Cardiac fibroblast (primary cell): ENCODE measurements at regions not wholly inside any gene's neighbourhood (a gene's known extent, or its start where the extent isn't known, plus 50 kb on each side); places are given as distances from the start of the nearest gene placed in this dataset.

Experiments used
- DNase-seq, 2 donors: peaks; one replicate each; pipeline versions ENCODE4 v3.0.0 to v3.0.0-alpha.2; 2010; ENCODE audit warnings: low read depth in 2 of 2
- H3K4me3 ChIP-seq, 2 donors: replicated peaks in 1 of 2; 1 replicate in 1 of 2; 2 replicates in 1 of 2; pipeline ENCODE4 v1.5.1; 2011; ENCODE audit warnings: low read depth in 2 of 2, low read length in 2 of 2, mild to moderate bottlenecking in 2 of 2, moderate library complexity in 1 of 2
- TF ChIP-seq, protein P1 (sequence below): IDR thresholded peaks from one replicate; pipeline ENCODE4 v1.5.1; 2011; ENCODE audit warnings: low read depth, mild to moderate bottlenecking, low read length, inconsistent platforms

GRCh38 chr7:131007439-131008330 lies 273.7 kb upstream of the KLF14 start:
- no peak overlapping the region for H3K4me3 ChIP-seq
- TF ChIP-seq, protein P1, sequence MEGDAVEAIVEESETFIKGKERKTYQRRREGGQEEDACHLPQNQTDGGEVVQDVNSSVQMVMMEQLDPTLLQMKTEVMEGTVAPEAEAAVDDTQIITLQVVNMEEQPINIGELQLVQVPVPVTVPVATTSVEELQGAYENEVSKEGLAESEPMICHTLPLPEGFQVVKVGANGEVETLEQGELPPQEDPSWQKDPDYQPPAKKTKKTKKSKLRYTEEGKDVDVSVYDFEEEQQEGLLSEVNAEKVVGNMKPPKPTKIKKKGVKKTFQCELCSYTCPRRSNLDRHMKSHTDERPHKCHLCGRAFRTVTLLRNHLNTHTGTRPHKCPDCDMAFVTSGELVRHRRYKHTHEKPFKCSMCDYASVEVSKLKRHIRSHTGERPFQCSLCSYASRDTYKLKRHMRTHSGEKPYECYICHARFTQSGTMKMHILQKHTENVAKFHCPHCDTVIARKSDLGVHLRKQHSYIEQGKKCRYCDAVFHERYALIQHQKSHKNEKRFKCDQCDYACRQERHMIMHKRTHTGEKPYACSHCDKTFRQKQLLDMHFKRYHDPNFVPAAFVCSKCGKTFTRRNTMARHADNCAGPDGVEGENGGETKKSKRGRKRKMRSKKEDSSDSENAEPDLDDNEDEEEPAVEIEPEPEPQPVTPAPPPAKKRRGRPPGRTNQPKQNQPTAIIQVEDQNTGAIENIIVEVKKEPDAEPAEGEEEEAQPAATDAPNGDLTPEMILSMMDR, result peak; percentile 51

GRCh38 chr7:131008840-131009711 lies 275.1 kb upstream of the KLF14 start:
- no peak for DNase-seq
- TF ChIP-seq, protein P1, result no peak
- no peak overlapping the region for H3K4me3 ChIP-seq

More at GRCh38 chr7:131007439-131008330, 273.7 kb upstream of the KLF14 start:
- peak; percentile 81 to 84 for DNase-seq

DNA sequence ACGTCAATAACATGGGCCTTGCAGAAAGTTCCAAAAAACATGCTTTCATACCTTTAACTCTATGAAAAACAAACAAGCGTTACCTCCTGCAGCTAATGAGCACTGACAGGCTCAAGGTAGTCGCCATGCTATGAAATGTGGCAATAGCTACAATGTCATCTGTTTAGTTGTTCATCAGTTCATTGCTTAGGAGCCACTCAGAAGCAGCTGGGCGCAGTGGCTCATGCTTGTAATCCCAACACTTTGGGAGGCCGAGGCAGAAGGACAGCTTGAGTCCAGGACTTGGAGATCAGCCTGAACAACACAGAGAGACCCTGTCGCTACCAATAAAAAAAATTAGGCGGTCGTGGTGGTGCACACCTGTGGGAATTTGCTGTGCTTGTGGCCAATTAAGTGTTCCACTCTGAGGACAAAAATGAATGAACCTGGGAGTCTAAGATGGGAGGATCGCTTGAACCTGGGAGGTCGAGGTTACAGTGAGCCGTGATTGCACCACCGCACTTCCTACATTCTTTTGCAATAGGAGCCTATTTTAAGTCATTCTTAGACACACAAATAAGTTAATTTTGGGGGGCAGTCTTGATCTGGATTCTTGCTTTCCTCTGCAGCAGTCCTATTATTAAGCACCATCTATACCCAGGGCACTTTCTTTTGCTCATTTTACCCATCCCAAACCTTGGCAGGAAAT lies 276.2 kb upstream of the KLF14 start:
- no peak overlapping the region for H3K4me3 ChIP-seq
- TF ChIP-seq, protein P1, result no peak

GRCh38 chr7:131010717-131011431 lies 276.9 kb upstream of the KLF14 start:
- TF ChIP-seq, protein P1, result no peak
- no peak overlapping the region for H3K4me3 ChIP-seq
- peak; percentile 44 to 82 for DNase-seq

More for the DNA sequence above, 276.2 kb upstream of the KLF14 start:
- no peak for DNase-seq

GRCh38 chr7:131011432-131011742 lies 277.4 kb upstream of the KLF14 start:
- TF ChIP-seq, protein P1, result no peak
- no peak overlapping the region for H3K4me3 ChIP-seq
- DNase-seq, result no peak

- peak; percentile 90 to 95 for DNase-seq
- H3K4me3 ChIP-seq, result no peak overlapping the region
- TF ChIP-seq, protein P1, result no peak
These were observed 278.0 kb upstream of the KLF14 start for GRCh38 chr7:131011976-131012375.
